Mesenchymal stem cell (in vitro differentiated cells and primary cell): ENCODE measurements at regions not wholly inside any gene's neighbourhood (a gene's known extent, or its start where the extent isn't known, plus 50 kb on each side); places are given as distances from the start of the nearest gene placed in this dataset.

Experiments used
- DNase-seq: peaks from one replicate; pipeline ENCODE4 v3.0.0-alpha.2; 2013
- H2AFZ ChIP-seq: one replicate; pipeline ENCODE4 v1.6.1; 2013; ENCODE audit warnings: low read depth, mild to moderate bottlenecking, control low read depth, inconsistent platforms, low read length, moderate library complexity
- H2AK5ac ChIP-seq: 2 replicates; pipeline ENCODE4 v1.6.1; 2013; ENCODE audit warnings: low read length, moderate library complexity, mild to moderate bottlenecking, inconsistent platforms; ENCODE audit not compliant: severe bottlenecking
- H2BK120ac ChIP-seq: one replicate; pipeline ENCODE4 v1.6.1; 2013; ENCODE audit warnings: low read depth, mild to moderate bottlenecking, inconsistent platforms, low read length, moderate library complexity
- H2BK12ac ChIP-seq, 2 experiments: one replicate each; pipeline ENCODE4 v1.6.1; 2013; ENCODE audit warnings: inconsistent platforms in 2 of 2, low read length in 2 of 2, mild to moderate bottlenecking in 2 of 2, moderate library complexity in 2 of 2, control low read depth in 1 of 2
- H2BK15ac ChIP-seq: one replicate; pipeline ENCODE4 v1.6.1; 2013; ENCODE audit warnings: mild to moderate bottlenecking, low read depth, inconsistent platforms; ENCODE audit not compliant: poor library complexity, severe bottlenecking
- H2BK5ac ChIP-seq: 2 replicates; pipeline ENCODE4 v1.6.1; 2013; ENCODE audit warnings: low read depth, mild to moderate bottlenecking, low read length, control low read depth, inconsistent platforms; ENCODE audit not compliant: poor library complexity, severe bottlenecking
- H3K14ac ChIP-seq, 2 experiments: one replicate each; pipeline ENCODE4 v1.6.1; 2013; ENCODE audit warnings: inconsistent platforms in 2 of 2, low read length in 2 of 2, control low read depth in 1 of 2, mild to moderate bottlenecking in 1 of 2, moderate library complexity in 1 of 2
- H3K18ac ChIP-seq, 2 experiments: one replicate each; pipeline ENCODE4 v1.6.1; 2013; ENCODE audit warnings: inconsistent platforms in 2 of 2, low read length in 2 of 2, control low read depth in 1 of 2, low read depth in 1 of 2, mild to moderate bottlenecking in 1 of 2
- H3K23ac ChIP-seq, 2 experiments: one replicate each; pipeline ENCODE4 v1.6.1; 2013; ENCODE audit warnings: inconsistent platforms in 2 of 2, low read length in 2 of 2, mild to moderate bottlenecking in 2 of 2, moderate library complexity in 2 of 2, control low read depth in 1 of 2
- H3K27ac ChIP-seq: 2 replicates; pipeline ENCODE4 v1.5.1; 2013; ENCODE audit warnings: mild to moderate bottlenecking, moderate library complexity, low read length, control low read depth, inconsistent platforms; ENCODE audit not compliant: poor library complexity, severe bottlenecking
- H3K27me3 ChIP-seq, 2 experiments: 2 replicates each; pipeline versions ENCODE4 v1.6.1 to v1.7.0; 2013; ENCODE audit warnings: low read length in 2 of 2, mild to moderate bottlenecking in 2 of 2, moderate library complexity in 2 of 2, control low read depth in 1 of 2, inconsistent platforms in 1 of 2; ENCODE audit not compliant: control insufficient read depth in 1 of 2, insufficient read depth in 1 of 2
- H3K36me3 ChIP-seq, 2 experiments: 2 replicates each; pipeline versions ENCODE4 v1.6.1 to v1.7.0; 2013; ENCODE audit warnings: low read length in 2 of 2, control low read depth in 1 of 2, inconsistent platforms in 1 of 2, low read depth in 1 of 2, mild to moderate bottlenecking in 1 of 2; ENCODE audit not compliant: insufficient read depth in 2 of 2, control insufficient read depth in 1 of 2
- H3K4ac ChIP-seq, 2 experiments: one replicate each; pipeline ENCODE4 v1.6.1; 2013; ENCODE audit warnings: inconsistent platforms in 2 of 2, low read length in 2 of 2, mild to moderate bottlenecking in 2 of 2, moderate library complexity in 2 of 2, control low read depth in 1 of 2, low read depth in 1 of 2
- H3K4me1 ChIP-seq: 2 replicates; pipeline ENCODE4 v1.6.1; 2013; ENCODE audit warnings: low read depth, low read length, control low read depth; ENCODE audit not compliant: control insufficient read depth, insufficient read depth
- H3K4me2 ChIP-seq: 2 replicates; pipeline ENCODE4 v1.6.1; 2013; ENCODE audit warnings: low read length, mild to moderate bottlenecking, inconsistent platforms; ENCODE audit not compliant: poor library complexity, severe bottlenecking
- H3K4me3 ChIP-seq, 2 experiments: 2 replicates each; pipeline versions ENCODE4 v1.5.1 to v1.7.0; 2013; ENCODE audit warnings: low read length in 2 of 2, mild to moderate bottlenecking in 2 of 2, control low read depth in 1 of 2, low read depth in 1 of 2; ENCODE audit not compliant: insufficient read depth in 1 of 2
- H3K79me1 ChIP-seq: replicated peaks from 2 replicates; pipeline ENCODE4 v1.6.1; 2013; ENCODE audit warnings: mild to moderate bottlenecking, control low read depth, low read length, inconsistent platforms; ENCODE audit not compliant: poor library complexity, severe bottlenecking
- H3K9ac ChIP-seq: 2 replicates; pipeline ENCODE4 v1.7.0; 2013; ENCODE audit warnings: mild to moderate bottlenecking, low read length, moderate library complexity
- H3K9me3 ChIP-seq: 2 replicates; pipeline ENCODE4 v1.7.0; 2013; ENCODE audit warnings: mild to moderate bottlenecking, low read length; ENCODE audit not compliant: control insufficient read depth
- H4K8ac ChIP-seq: one replicate; pipeline ENCODE4 v1.6.1; 2013; ENCODE audit warnings: inconsistent platforms, mild to moderate bottlenecking, low read length, moderate library complexity
- H4K91ac ChIP-seq: one replicate; pipeline ENCODE4 v1.6.1; 2013; ENCODE audit warnings: mild to moderate bottlenecking, low read length, inconsistent platforms
- WGBS: methylation state at CpG from one replicate; pipeline ENCODE4 v1.1.7; 2013; ENCODE audit warnings: mixed read lengths; 5-methylcytosine and 5-hydroxymethylcytosine counted together

DNA sequence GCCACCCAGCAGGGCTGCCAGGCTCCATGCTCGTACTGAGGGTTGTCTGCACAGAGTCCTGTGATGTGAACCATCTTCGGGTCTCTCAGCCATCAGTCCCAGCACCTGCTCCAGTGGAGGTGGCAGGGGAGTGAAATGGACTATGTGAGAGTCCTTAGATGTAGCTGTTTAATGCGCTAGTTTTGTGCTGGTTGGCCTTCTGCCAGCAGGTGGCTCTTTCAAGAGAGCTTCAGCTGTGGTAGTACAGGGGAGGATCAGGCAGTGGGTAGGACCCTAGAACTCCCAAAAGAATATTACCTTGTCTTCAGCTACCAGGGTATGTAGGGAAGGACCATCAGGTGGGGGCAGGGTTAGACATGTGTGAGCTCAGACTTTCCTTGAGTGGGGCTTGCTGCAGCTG, 1066.0 kb downstream of the GLUD2 start:
- no peaks in the 10 kb centered on the region for H3K36me3 ChIP-seq
- H3K4me2 ChIP-seq: no peak overlapping the region
- WGBS: 74% methylated on average over 3 of the region's 3 CpGs

DNA sequence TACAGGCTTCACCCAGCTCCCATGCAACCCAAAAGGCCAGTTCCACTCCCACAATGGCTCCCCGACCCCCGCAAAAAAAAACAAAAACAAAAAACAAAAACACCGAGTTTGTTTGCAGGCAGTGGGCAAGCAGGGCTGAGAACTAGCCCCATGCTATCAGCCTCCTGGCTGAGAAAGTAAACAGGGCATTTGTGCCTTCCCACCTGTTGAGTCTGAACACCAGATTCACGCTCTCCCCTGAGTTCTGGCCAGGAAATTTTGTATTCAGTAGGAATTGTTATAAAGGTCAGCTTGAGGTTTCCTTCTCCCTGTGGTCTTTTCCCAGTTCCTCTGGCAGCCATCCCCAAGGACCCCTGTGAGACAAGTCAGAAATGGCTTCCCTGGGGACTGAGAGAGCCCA, 1066.5 kb downstream of the GLUD2 start:
- H2BK12ac ChIP-seq: no peak overlapping the region
- no peak overlapping the region for H2BK120ac ChIP-seq
- no peak overlapping the region for H4K8ac ChIP-seq
- H3K9ac ChIP-seq: no peak overlapping the region
- no peak overlapping the region for H2BK15ac ChIP-seq
- H3K4me1 ChIP-seq: no peaks in the 10 kb centered on the region
- H3K36me3 ChIP-seq: no peaks in the 10 kb centered on the region
- H3K4ac ChIP-seq: no peak overlapping the region
- no peak overlapping the region for H3K27ac ChIP-seq
- H2BK5ac ChIP-seq: no peak overlapping the region
- H4K91ac ChIP-seq: no peak overlapping the region
- WGBS: 75% methylated on average over 4 of the region's 4 CpGs
- no peak overlapping the region for H3K18ac ChIP-seq
- H3K27me3 ChIP-seq: no peaks in the 10 kb centered on the region
- no peak overlapping the region for H2AK5ac ChIP-seq
- no peak for DNase-seq
- no peak overlapping the region for H3K23ac ChIP-seq
- no peaks in the 10 kb centered on the region for H3K79me1 ChIP-seq
- no peak overlapping the region for H3K4me2 ChIP-seq
- H3K14ac ChIP-seq: no peak overlapping the region
- no peak overlapping the region for H2AFZ ChIP-seq
- peaks cover 5% of the 10 kb centered on the region for H3K9me3 ChIP-seq
- H3K4me3 ChIP-seq: no peak overlapping the region

More for the DNA sequence above, 1066.0 kb downstream of the GLUD2 start:
- no peak overlapping the region for H2AFZ ChIP-seq
- H3K18ac ChIP-seq: no peak overlapping the region
- H3K14ac ChIP-seq: no peak overlapping the region
- no peak overlapping the region for H3K4me3 ChIP-seq
- H3K27me3 ChIP-seq: no peaks in the 10 kb centered on the region
- H4K91ac ChIP-seq: no peak overlapping the region
- H3K79me1 ChIP-seq: no peaks in the 10 kb centered on the region
- H2BK12ac ChIP-seq: no peak overlapping the region
- no peak overlapping the region for H3K27ac ChIP-seq
- H3K9ac ChIP-seq: no peak overlapping the region
- H3K9me3 ChIP-seq: peaks cover 5% of the 10 kb centered on the region
- DNase-seq: no peak
- H2AK5ac ChIP-seq: no peak overlapping the region
- no peak overlapping the region for H2BK5ac ChIP-seq
- H3K23ac ChIP-seq: no peak overlapping the region
- no peak overlapping the region for H2BK120ac ChIP-seq
- H3K4ac ChIP-seq: no peak overlapping the region
- no peak overlapping the region for H4K8ac ChIP-seq
- H2BK15ac ChIP-seq: no peak overlapping the region
- H3K4me1 ChIP-seq: no peaks in the 10 kb centered on the region

DNA sequence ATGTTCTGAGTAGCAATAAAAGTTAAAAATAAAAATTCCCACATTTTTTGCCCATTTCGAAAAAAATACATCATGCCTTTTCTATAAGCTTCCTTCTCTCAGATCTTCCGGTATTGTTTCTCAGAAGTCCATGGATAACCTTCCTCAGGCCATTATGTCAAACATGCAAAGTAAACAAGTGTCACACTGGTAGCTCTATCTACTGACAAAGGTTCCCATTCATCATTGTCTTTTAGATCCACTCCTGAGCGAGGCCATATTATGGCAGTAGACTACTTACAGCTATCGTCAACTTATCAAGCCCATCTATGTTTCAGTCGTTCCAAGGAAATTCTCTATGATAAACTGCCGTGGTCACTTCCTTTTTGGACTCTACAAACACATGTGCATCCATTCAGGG, 1068.2 kb downstream of the GLUD2 start:
- H2BK120ac ChIP-seq: no peak overlapping the region
- no peaks in the 10 kb centered on the region for H3K79me1 ChIP-seq
- H4K91ac ChIP-seq: no peak overlapping the region
- no peak overlapping the region for H4K8ac ChIP-seq
- H3K4me1 ChIP-seq: no peaks in the 10 kb centered on the region
- DNase-seq: no peak
- H3K4me2 ChIP-seq: no peak overlapping the region
- no peak overlapping the region for H3K23ac ChIP-seq
- no peak overlapping the region for H2BK12ac ChIP-seq
- H2BK15ac ChIP-seq: no peak overlapping the region
- H3K36me3 ChIP-seq: no peaks in the 10 kb centered on the region
- no peak overlapping the region for H3K4me3 ChIP-seq
- no peaks in the 10 kb centered on the region for H3K9me3 ChIP-seq
- 43% methylated on average over 6 of the region's 6 CpGs for WGBS
- no peak overlapping the region for H3K18ac ChIP-seq
- no peak overlapping the region for H3K9ac ChIP-seq
- H3K14ac ChIP-seq: no peak overlapping the region
- no peak overlapping the region for H2AK5ac ChIP-seq
- no peak overlapping the region for H3K27ac ChIP-seq
- no peak overlapping the region for H3K4ac ChIP-seq
- H2BK5ac ChIP-seq: no peak overlapping the region
- H3K27me3 ChIP-seq: no peaks in the 10 kb centered on the region
- H2AFZ ChIP-seq: no peak overlapping the region

DNA sequence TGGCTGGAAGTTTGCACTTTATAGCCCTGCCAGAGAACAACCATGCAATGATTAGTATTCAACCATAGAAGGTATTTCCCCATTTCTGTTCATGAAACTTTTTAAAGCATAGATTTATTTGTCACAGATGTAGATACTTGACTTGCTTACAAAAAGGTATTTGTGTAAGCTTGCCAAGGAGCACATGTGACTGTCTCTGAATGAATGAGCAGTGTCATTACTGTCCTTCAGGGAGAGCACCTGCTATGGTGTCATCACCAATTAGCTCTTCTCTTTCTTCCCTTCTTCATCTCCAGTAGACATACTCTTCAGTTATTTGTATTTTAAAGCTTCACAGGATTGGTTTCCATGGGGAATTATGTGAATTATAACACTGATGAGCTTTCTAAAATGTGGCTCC, 1064.7 kb upstream of the GRIA3 start:
- Histone ChIP-seq H3K4me2 (no peak overlapping the region), H3K36me3 (no peaks in the 10 kb centered on the region), H3K27me3 (no peaks in the 10 kb centered on the region), H3K9me3 (no peaks in the 10 kb centered on the region), H3K14ac (no peak overlapping the region), H2BK15ac (no peak overlapping the region), H2AFZ (no peak overlapping the region), H3K27ac (no peak overlapping the region), H3K4me1 (no peaks in the 10 kb centered on the region), H2BK120ac (no peak overlapping the region), H3K4ac (no peak overlapping the region), H2BK5ac (no peak overlapping the region), H2AK5ac (no peak overlapping the region), H3K79me1 (no peaks in the 10 kb centered on the region), H4K8ac (no peak overlapping the region), H4K91ac (no peak overlapping the region), H3K4me3 (no peak overlapping the region), H3K9ac (no peak overlapping the region), H2BK12ac (no peak overlapping the region), H3K23ac (no peak overlapping the region), H3K18ac (no peak overlapping the region)
- DNase-seq: no peak
